GM20000 (cell line): ENCODE measurements at regions not wholly inside any gene's neighbourhood (a gene's known extent, or its start where the extent isn't known, plus 50 kb on each side); places are given as distances from the start of the nearest gene placed in this dataset.
A peak's percentile ranks its signal among the peaks of the same experiment; 100 is the strongest.

Experiments used
- DNase-seq: peaks from one replicate; pipeline ENCODE4 v3.0.0; 2012; ENCODE audit warnings: low spot score
- TF ChIP-seq, protein P1 (sequence below): IDR thresholded peaks from 2 replicates; pipeline ENCODE4 v1.5.1; 2012; ENCODE audit warnings: mild to moderate bottlenecking, control low read depth; ENCODE audit errors: extremely low read depth, missing control alignments

DNA sequence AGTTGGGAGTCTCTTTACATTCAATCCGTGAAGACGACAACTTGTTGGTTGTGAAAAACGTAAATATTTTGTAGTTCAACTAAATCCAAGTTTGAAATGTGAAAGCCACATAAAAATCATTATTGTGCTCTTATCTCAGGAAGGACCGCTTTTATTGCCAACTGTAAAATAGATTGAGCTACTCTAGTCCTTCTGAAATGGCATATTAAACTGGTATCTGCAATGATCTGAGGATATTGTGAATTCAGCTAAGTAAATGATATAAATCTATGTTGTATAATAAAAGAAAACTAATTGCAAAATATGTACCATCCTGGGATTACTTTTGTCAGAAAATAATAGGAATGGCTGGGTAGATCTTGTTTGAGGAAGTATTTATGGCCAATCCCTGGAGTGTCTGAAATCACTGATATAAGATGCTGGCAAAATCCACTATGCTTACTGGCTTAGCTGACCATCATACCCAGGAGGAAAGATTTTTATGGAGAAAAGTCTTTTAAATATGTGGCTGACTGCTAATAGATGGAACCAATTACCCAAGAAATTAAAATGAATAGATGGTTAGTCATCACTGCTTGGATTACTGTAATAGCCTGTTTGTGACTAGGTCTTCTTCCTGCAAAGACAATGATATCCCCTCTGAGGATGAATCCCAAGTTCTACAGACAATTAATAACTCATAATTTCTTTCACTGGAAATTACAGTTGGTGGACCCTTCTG is 191.8 kb downstream of the SEMA6D start:
- no peak for DNase-seq
- TF ChIP-seq, protein P1, sequence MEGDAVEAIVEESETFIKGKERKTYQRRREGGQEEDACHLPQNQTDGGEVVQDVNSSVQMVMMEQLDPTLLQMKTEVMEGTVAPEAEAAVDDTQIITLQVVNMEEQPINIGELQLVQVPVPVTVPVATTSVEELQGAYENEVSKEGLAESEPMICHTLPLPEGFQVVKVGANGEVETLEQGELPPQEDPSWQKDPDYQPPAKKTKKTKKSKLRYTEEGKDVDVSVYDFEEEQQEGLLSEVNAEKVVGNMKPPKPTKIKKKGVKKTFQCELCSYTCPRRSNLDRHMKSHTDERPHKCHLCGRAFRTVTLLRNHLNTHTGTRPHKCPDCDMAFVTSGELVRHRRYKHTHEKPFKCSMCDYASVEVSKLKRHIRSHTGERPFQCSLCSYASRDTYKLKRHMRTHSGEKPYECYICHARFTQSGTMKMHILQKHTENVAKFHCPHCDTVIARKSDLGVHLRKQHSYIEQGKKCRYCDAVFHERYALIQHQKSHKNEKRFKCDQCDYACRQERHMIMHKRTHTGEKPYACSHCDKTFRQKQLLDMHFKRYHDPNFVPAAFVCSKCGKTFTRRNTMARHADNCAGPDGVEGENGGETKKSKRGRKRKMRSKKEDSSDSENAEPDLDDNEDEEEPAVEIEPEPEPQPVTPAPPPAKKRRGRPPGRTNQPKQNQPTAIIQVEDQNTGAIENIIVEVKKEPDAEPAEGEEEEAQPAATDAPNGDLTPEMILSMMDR: no peak

GRCh38 chr15:47912910-47913309 is 195.6 kb downstream of the SEMA6D start:
- DNase-seq: peak; percentile 13
- TF ChIP-seq, protein P1: peak; percentile 44

DNA sequence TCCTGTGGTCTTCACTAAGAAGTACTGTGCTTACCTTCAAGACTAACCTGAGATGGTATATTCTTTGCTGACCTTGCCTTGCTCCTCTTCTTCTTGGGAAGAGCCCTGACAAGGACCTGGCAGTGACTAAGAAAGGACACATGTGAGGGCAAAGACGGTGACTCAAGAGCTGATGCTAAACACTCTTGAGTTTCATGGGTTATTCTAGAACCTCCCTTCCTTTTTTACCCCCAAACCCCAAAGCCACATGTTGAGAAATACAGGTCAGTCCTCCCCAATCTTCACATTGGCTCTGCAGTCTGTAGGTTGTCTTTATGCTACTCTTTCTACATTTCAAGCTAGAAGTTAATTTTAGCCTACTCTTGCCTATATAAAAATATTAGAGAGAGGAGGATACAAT is 200.6 kb downstream of the SEMA6D start:
- no peak for DNase-seq
- TF ChIP-seq, protein P1: no peak

GRCh38 chr15:47918877-47919276 is 201.6 kb downstream of the SEMA6D start:
- no peak for DNase-seq
- TF ChIP-seq, protein P1: no peak

GRCh38 chr15:47924381-47924780 is 196.4 kb upstream of the SLC24A5 start:
- TF ChIP-seq, protein P1: no peak
- DNase-seq: no peak

DNA sequence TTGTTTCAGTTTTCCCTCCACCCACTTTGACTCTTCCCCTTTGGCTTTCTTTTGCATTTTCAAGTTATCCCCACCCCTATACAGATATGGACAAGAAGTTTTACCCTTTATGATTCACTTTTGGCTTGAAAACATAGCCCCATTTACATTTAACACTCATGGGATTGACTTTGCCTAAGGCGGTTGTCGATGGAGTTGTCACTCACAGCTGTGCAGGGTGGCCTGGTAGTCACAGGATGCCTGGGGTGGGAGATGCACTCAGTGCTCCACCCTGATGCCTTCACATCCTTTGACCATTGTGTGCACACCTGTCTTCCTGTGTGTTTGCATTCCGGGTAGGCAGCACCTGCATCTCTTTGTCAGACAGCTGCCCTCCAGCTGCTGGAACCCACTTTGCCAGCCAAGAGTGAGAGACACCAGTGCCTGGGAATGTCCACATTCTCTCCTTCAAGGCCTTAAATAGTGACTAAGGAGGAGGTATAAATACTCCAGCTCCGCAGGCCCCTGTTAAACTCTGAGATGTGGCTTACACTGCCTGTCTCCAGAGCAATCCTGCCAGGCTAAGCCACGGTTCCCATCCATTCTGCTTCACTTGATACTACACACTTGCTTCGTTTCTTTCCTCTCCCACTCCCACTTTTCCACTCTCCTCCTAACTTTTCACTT is 191.5 kb upstream of the SLC24A5 start:
- no peak for DNase-seq
- TF ChIP-seq, protein P1: no peak

DNA sequence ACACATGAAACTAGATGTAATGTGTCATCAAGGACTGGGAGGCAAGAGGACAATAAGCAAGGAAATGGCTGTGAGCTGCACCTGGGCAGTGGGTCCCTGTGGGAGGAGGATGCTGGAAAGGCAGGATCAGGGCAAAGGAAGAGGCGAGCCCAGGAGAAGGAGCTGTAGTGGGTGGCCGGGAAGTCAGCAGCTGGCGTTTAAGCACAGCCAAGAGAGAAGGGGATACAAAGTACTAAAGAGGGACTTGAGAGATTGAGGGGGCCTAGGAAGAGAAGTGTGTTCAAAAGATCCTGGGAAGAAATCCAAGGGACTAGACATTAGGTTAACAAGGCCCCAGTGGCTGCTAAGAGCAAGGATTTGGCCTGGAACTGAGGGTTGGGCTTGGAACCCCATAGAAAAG is 188.5 kb upstream of the SLC24A5 start:
- no peak for DNase-seq
- TF ChIP-seq, protein P1: no peak
